Vagina (tissue), 2 donors: ENCODE measurements at regions not wholly inside any gene's neighbourhood (a gene's known extent, or its start where the extent isn't known, plus 50 kb on each side); places are given as distances from the start of the nearest gene placed in this dataset.

ENCODE experiments used
- CTCF ChIP-seq, 3 experiments: fragments of 450-650 bp in 2 of 3; fragments of 200-600 bp in 1 of 3; sonication (generic) in 1 of 3; IDR thresholded peaks; one replicate each; pipeline ENCODE4 v1.5.1; 2017 to 2019; ENCODE audit warnings: antibody characterized with exemption in 3 of 3, mild to moderate bottlenecking in 2 of 3, moderate library complexity in 2 of 3
- POLR2AphosphoS5 ChIP-seq, 2 donors: sonication (generic); formaldehyde crosslinking; IDR thresholded peaks; one replicate each; pipeline ENCODE4 v1.9.0; 2017; ENCODE audit warnings: antibody characterized with exemption in 2 of 2, mild to moderate bottlenecking in 2 of 2, low read depth in 1 of 2; ENCODE audit not compliant: insufficient read depth in 1 of 2

GRCh38 chr17:33964344-33964979 lies 290.6 kb upstream of the CCL2 start:
- TF ChIP-seq POLR2AphosphoS5 (IDR thresholded peaks at IDR 0.05; ENCODE audit: insufficient read depth in 1 of 2, low read depth in 1 of 2): no peak
- no peak for TF ChIP-seq CTCF (IDR thresholded peaks at IDR 0.05)
